Brain microvascular endothelial cell (primary cell): ENCODE measurements at regions not wholly inside any gene's neighbourhood (a gene's known extent, or its start where the extent isn't known, plus 50 kb on each side); places are given as distances from the start of the nearest gene placed in this dataset.

Experiments
- DNase-seq: peaks from one replicate; pipeline ENCODE4 v3.0.0-alpha.2; 2020
- H3K27ac ChIP-seq: fragments of 250-450 bp; sonication (Bioruptor Pico); 2 replicates; pipeline ENCODE4 v1.5.1; 2020; ENCODE audit warnings: mild to moderate bottlenecking, moderate library complexity
- H3K27me3 ChIP-seq: fragments of 250-450 bp; sonication (Bioruptor Pico); replicated peaks from 2 replicates; pipeline ENCODE4 v1.5.1; 2020; ENCODE audit warnings: mild to moderate bottlenecking
- H3K36me3 ChIP-seq: fragments of 250-450 bp; sonication (Bioruptor Pico); replicated peaks from 2 replicates; pipeline ENCODE4 v1.5.1; 2020; ENCODE audit warnings: mild to moderate bottlenecking
- H3K4me3 ChIP-seq: 2 replicates; pipeline ENCODE4 v1.5.1; 2011; ENCODE audit warnings: low read depth, mild to moderate bottlenecking, control low read depth, low read length, moderate library complexity
- CTCF ChIP-seq: IDR thresholded peaks from 2 replicates; pipeline ENCODE4 v1.5.1; 2011; ENCODE audit warnings: low read depth, mild to moderate bottlenecking, moderate library complexity, low read length, control low read depth, inconsistent platforms; ENCODE audit errors: missing control alignments
- in situ Hi-C: cut with HindIII; loops from 2 replicates; pipeline ENCODE4 v1.10.0; 2017; ENCODE audit warnings: low sequenced_read_pairs, low pct_ligation_motif_present

GRCh38 chr6:122285292-122285913 lies 114.0 kb upstream of the HSF2 start:
- no peaks in the 10 kb centered on the region for H3K27me3 ChIP-seq
- no peak for DNase-seq
- H3K36me3 ChIP-seq, result no peaks in the 10 kb centered on the region
- no peak for TF ChIP-seq CTCF
- H3K27ac ChIP-seq, result no peak overlapping the region
- no peak overlapping the region for H3K4me3 ChIP-seq
- in situ Hi-C loops, result no loop called here

GRCh38 chr6:122286512-122286911 lies 112.9 kb upstream of the HSF2 start:
- Histone ChIP-seq H3K36me3 (no peaks in the 10 kb centered on the region), H3K27ac (no peak overlapping the region), H3K4me3 (no peak overlapping the region), H3K27me3 (no peaks in the 10 kb centered on the region)
- in situ Hi-C loops, result no loop called here
- TF ChIP-seq CTCF, result no peak
- no peak for DNase-seq

- DNase-seq, result peak; percentile 9
- Histone ChIP-seq H3K27me3 (no peaks in the 10 kb centered on the region), H3K27ac (no peak overlapping the region), H3K4me3 (no peak overlapping the region), H3K36me3 (no peaks in the 10 kb centered on the region)
- in situ Hi-C loops, result no loop called here
- peak; percentile 39 for TF ChIP-seq CTCF
Observed at GRCh38 chr6:122289762-122290539, 109.5 kb upstream of the HSF2 start.

GRCh38 chr6:122297010-122297409 lies 102.4 kb upstream of the HSF2 start:
- no peak for TF ChIP-seq CTCF
- Histone ChIP-seq H3K4me3 (no peak overlapping the region), H3K27ac (no peak overlapping the region)

GRCh38 chr6:122302067-122302466 lies 97.4 kb upstream of the HSF2 start:
- Histone ChIP-seq H3K27me3 (no peaks in the 10 kb centered on the region), H3K36me3 (no peaks in the 10 kb centered on the region), H3K27ac (no peak overlapping the region), H3K4me3 (no peak overlapping the region)
- DNase-seq, result no peak
- no peak for TF ChIP-seq CTCF
- in situ Hi-C loops, result no loop called here

More at GRCh38 chr6:122297010-122297409, 102.4 kb upstream of the HSF2 start:
- Histone ChIP-seq H3K27me3 (no peaks in the 10 kb centered on the region), H3K36me3 (no peaks in the 10 kb centered on the region)
- no peak for DNase-seq
- in situ Hi-C loops, result no loop called here
